ENCODE measurements at regions not wholly inside any gene's neighbourhood (a gene's known extent, or its start where the extent isn't known, plus 50 kb on each side); places are given as distances from the start of the nearest gene placed in this dataset.
"Not testable (repeated sequence)": the region's sequence is repeated elsewhere in the genome, so short reads cannot be mapped to it uniquely, and the experiment has no call there.

- DNase-seq (ENCODE audit: low read depth in 2 of 2): no peak
Observed at GRCh38 chr4:20046931-20047677, 204.6 kb upstream of the SLIT2 start.

- DNase-seq (ENCODE audit: low read depth in 2 of 2): no peak
Observed at GRCh38 chr4:20046179-20046578, 205.5 kb upstream of the SLIT2 start.

- DNase-seq (ENCODE audit: low read depth in 2 of 2): no peak
Observed at GRCh38 chr4:20044966-20045365, 206.7 kb upstream of the SLIT2 start.

GRCh38 chr4:20044502-20044911, 207.2 kb upstream of the SLIT2 start:
- no peak for DNase-seq (ENCODE audit: low read depth in 2 of 2)

GRCh38 chr4:20043991-20044390, 207.7 kb upstream of the SLIT2 start:
- DNase-seq (ENCODE audit: low read depth in 2 of 2): no peak

GRCh38 chr4:20042769-20043168, 208.9 kb upstream of the SLIT2 start:
- DNase-seq (ENCODE audit: low read depth in 2 of 2): no peak

- no peak for DNase-seq (ENCODE audit: low read depth in 2 of 2)
Observed at GRCh38 chr4:20041839-20042407, 209.8 kb upstream of the SLIT2 start.

- no peak for DNase-seq (ENCODE audit: low read depth in 2 of 2)
Observed at GRCh38 chr4:20037745-20038144, 214.0 kb upstream of the SLIT2 start.

GRCh38 chr4:20030108-20030507, 221.6 kb upstream of the SLIT2 start:
- no peak for DNase-seq (ENCODE audit: low read depth in 2 of 2)

GRCh38 chr4:20028645-20029044, 223.1 kb upstream of the SLIT2 start:
- no peak for DNase-seq (ENCODE audit: low read depth in 2 of 2)

- no peak for DNase-seq (ENCODE audit: low read depth in 2 of 2)
Observed at GRCh38 chr4:20026456-20026855, 225.2 kb upstream of the SLIT2 start.

GRCh38 chr4:20022471-20022870, 229.2 kb upstream of the SLIT2 start:
- no peak for DNase-seq (ENCODE audit: low read depth in 2 of 2)

- no peak for DNase-seq (ENCODE audit: low read depth in 2 of 2)
Observed at GRCh38 chr4:20020056-20020455, 231.6 kb upstream of the SLIT2 start.

GRCh38 chr4:20019310-20020015, 232.2 kb upstream of the SLIT2 start:
- no peak for DNase-seq (ENCODE audit: low read depth in 2 of 2)

GRCh38 chr4:20017777-20018115, 234.0 kb upstream of the SLIT2 start:
- no peak for DNase-seq (ENCODE audit: low read depth in 2 of 2)

GRCh38 chr4:20017070-20017776, 234.5 kb upstream of the SLIT2 start:
- no peak for DNase-seq (ENCODE audit: low read depth in 2 of 2)

GRCh38 chr4:20015636-20016224, 236.0 kb upstream of the SLIT2 start:
- no peak for DNase-seq (ENCODE audit: low read depth in 2 of 2)

GRCh38 chr4:20003836-20004558, 247.7 kb upstream of the SLIT2 start:
- DNase-seq (ENCODE audit: low read depth in 2 of 2): not testable (repeated sequence)

- no peak for DNase-seq (ENCODE audit: low read depth in 2 of 2)
Observed at GRCh38 chr4:19999775-20000414, 251.8 kb upstream of the SLIT2 start.

- DNase-seq (ENCODE audit: low read depth in 2 of 2): no peak
Observed at GRCh38 chr4:19999276-19999675, 252.4 kb upstream of the SLIT2 start.

- no peak for DNase-seq (ENCODE audit: low read depth in 2 of 2)
Observed at GRCh38 chr4:19993242-19993641, 258.5 kb upstream of the SLIT2 start.

Data from stimulated activated CD4-positive, alpha-beta T cell treated with anti-CD3 and anti-CD28 coated beads, Interleukin-4, amount 100 ng/mL, for 48 hours (primary cell).